PC-9 (cell line): ENCODE measurements at regions not wholly inside any gene's neighbourhood (a gene's known extent, or its start where the extent isn't known, plus 50 kb on each side); places are given as distances from the start of the nearest gene placed in this dataset.
A peak's percentile ranks its signal among the peaks of the same experiment; 100 is the strongest.

Experiments used
- BruUV-seq: library from RNA; stranded (reverse); fragments of 400-500 nt; replicated peaks from 2 replicates; lab custom pipeline; 2021; lab: Mats Ljungman, UMichigan
- CTCF ChIA-PET: fragments of 300-600 bp; sonication (Branson Sonifier 250); formaldehyde crosslinking; loops from one replicate; lab custom pipeline; 2022; ENCODE audit warnings: antibody characterized with exemption; lab: Charles Lee
- POLR2A ChIA-PET: fragments of 300-600 bp; sonication (Branson Sonifier 250); formaldehyde crosslinking; loops from one replicate; lab custom pipeline; 2022; ENCODE audit warnings: antibody characterized with exemption; ENCODE audit not compliant: unreplicated experiment; lab: Charles Lee
- DNase-seq, 2 experiments: peaks; one replicate each; pipeline versions ENCODE4 v3.0.0 to v3.0.0-alpha.2; 2015 to 2022; ENCODE audit warnings: mixed read lengths in 1 of 2
- H2AFZ ChIP-seq: fragments of 200-600 bp; sonication (generic); 2 replicates; pipeline ENCODE4 v1.8.1; 2017; ENCODE audit warnings: antibody characterized with exemption
- H3F3A ChIP-seq: fragments of 200-600 bp; sonication (generic); 2 replicates; pipeline ENCODE4 v1.8.1; 2017; ENCODE audit warnings: antibody characterized with exemption, mild to moderate bottlenecking, low read depth; ENCODE audit not compliant: insufficient read depth
- H3K27ac ChIP-seq: fragments of 200-600 bp; sonication (generic); 2 replicates; pipeline ENCODE4 v1.6.1; 2016; ENCODE audit warnings: mixed run types
- H3K27me3 ChIP-seq: fragments of 200-600 bp; sonication (generic); 2 replicates; pipeline ENCODE4 v1.6.1; 2016; ENCODE audit warnings: low read depth, mixed run types; ENCODE audit not compliant: insufficient read depth
- H3K36me3 ChIP-seq: fragments of 200-600 bp; sonication (generic); 2 replicates; pipeline ENCODE4 v1.6.1; 2016; ENCODE audit warnings: low read depth, mixed run types
- H3K4me1 ChIP-seq: fragments of 200-600 bp; sonication (generic); replicated peaks from 2 replicates; pipeline ENCODE4 v1.6.1; 2016; ENCODE audit warnings: mixed run types; ENCODE audit not compliant: insufficient read depth
- H3K4me2 ChIP-seq: fragments of 200-600 bp; sonication (generic); 2 replicates; pipeline ENCODE4 v1.6.1; 2017; ENCODE audit warnings: mixed run types
- H3K4me3 ChIP-seq: fragments of 200-600 bp; sonication (generic); 2 replicates; pipeline ENCODE4 v1.6.1; 2016; ENCODE audit warnings: mixed run types
- H3K79me2 ChIP-seq: fragments of 200-600 bp; sonication (generic); 2 replicates; pipeline ENCODE4 v1.6.1; 2017; ENCODE audit warnings: low read depth, mixed run types
- H3K9me2 ChIP-seq: fragments of 200-600 bp; sonication (generic); 2 replicates; pipeline ENCODE4 v1.8.1; 2017; ENCODE audit warnings: mild to moderate bottlenecking; ENCODE audit not compliant: insufficient read depth
- H3K9me3 ChIP-seq: fragments of 200-600 bp; sonication (generic); 2 replicates; pipeline ENCODE4 v1.8.1; 2016; ENCODE audit warnings: low read depth; ENCODE audit not compliant: insufficient read depth
- H4K20me1 ChIP-seq: fragments of 200-600 bp; sonication (generic); 2 replicates; pipeline ENCODE4 v1.8.1; 2017; ENCODE audit not compliant: insufficient read depth
- CTCF ChIP-seq: fragments of 200-600 bp; sonication (generic); conservative IDR thresholded peaks from 2 replicates; pipeline ENCODE4 v1.6.1; 2017; ENCODE audit warnings: mixed run types, antibody characterized with exemption, mild to moderate bottlenecking, moderate library complexity
- EZH2 ChIP-seq: fragments of 200-600 bp; sonication (generic); IDR thresholded peaks from 2 replicates; pipeline ENCODE4 v1.8.0; 2017; ENCODE audit warnings: antibody characterized with exemption, low read depth
- intact Hi-C: fragments of 100-400 bp; cut with micrococcal nuclease; formaldehyde crosslinking; loops from one replicate; pipeline ENCODE4 v1.10.0; 2022; ENCODE audit not compliant: unreplicated experiment

GRCh38 chr5:103827976-103828375 lies 265.4 kb upstream of the NUDT12 start:
- CTCF ChIA-PET, result no interaction called here
- Histone ChIP-seq H3K27ac (no peak overlapping the region), H3K9me3 (no peaks in the 10 kb centered on the region), H3K4me3 (no peak overlapping the region), H3K36me3 (no peaks in the 10 kb centered on the region), H3K9me2 (no peaks in the 10 kb centered on the region), H3K79me2 (no peaks in the 10 kb centered on the region), H3K4me1 (no peaks in the 10 kb centered on the region), H3F3A (no peaks in the 10 kb centered on the region), H2AFZ (no peak overlapping the region; the same call in 1 of the 2 replicates), H3K27me3 (no peaks in the 10 kb centered on the region), H3K4me2 (no peak overlapping the region), H4K20me1 (no peaks in the 10 kb centered on the region)
- DNase-seq, result no peak
- intact Hi-C loops, result no loop called here
- BruUV-seq, result no TSS peak
- POLR2A ChIA-PET, result no interaction called here
- no peak for TF ChIP-seq EZH2
- TF ChIP-seq CTCF, result no peak

GRCh38 chr5:103821361-103821760 lies 258.8 kb upstream of the NUDT12 start:
- no peak for TF ChIP-seq EZH2
- TF ChIP-seq CTCF, result no peak
- H3K27ac ChIP-seq, result no peak overlapping the region
- no peak for DNase-seq
- no peaks in the 10 kb centered on the region for H4K20me1 ChIP-seq
- H3K9me2 ChIP-seq, result no peaks in the 10 kb centered on the region
- no peaks in the 10 kb centered on the region for H3K4me1 ChIP-seq
- H3K4me3 ChIP-seq, result no peak overlapping the region
- CTCF ChIA-PET, result no interaction called here
- no peak overlapping the region for H3K4me2 ChIP-seq
- H3K36me3 ChIP-seq, result no peaks in the 10 kb centered on the region
- H2AFZ ChIP-seq, result no peak overlapping the region
- no peaks in the 10 kb centered on the region for H3K79me2 ChIP-seq
- H3K27me3 ChIP-seq, result no peaks in the 10 kb centered on the region
- BruUV-seq, result no TSS peak
- H3F3A ChIP-seq, result no peaks in the 10 kb centered on the region
- H3K9me3 ChIP-seq, result no peaks in the 10 kb centered on the region
- POLR2A ChIA-PET, result no interaction called here
- intact Hi-C loops, result no loop called here

- DNase-seq, result peak in 1 of 2 experiments; percentile 29
- Histone ChIP-seq H2AFZ (peak overlapping the region; percentile 73; the same call in 1 of the 2 replicates), H3K79me2 (no peaks in the 10 kb centered on the region), H4K20me1 (no peaks in the 10 kb centered on the region), H3K4me1 (no peaks in the 10 kb centered on the region), H3K27ac (no peak overlapping the region), H3F3A (no peaks in the 10 kb centered on the region), H3K4me3 (no peak overlapping the region), H3K36me3 (no peaks in the 10 kb centered on the region), H3K9me2 (no peaks in the 10 kb centered on the region), H3K9me3 (no peaks in the 10 kb centered on the region), H3K27me3 (no peaks in the 10 kb centered on the region), H3K4me2 (no peak overlapping the region)
- ChIA-PET POLR2A (no interaction called here), CTCF (interaction anchor here (0.6 to 1.4 kb wide), 6 partner anchors 67 to 370 kb away, joined by 3 to 4 read pairs (median 3); no protein-coding TSS in a partner anchor)
- BruUV-seq, result no TSS peak
- no peak for TF ChIP-seq EZH2
- TF ChIP-seq CTCF, result peak; percentile 93
- intact Hi-C loops, result loop anchor here (1.0 to 5.0 kb wide), 2 partner anchors 221 to 371 kb away; no protein-coding TSS in a partner anchor
Observed at GRCh38 chr5:103808464-103809106, 246.0 kb upstream of the NUDT12 start.
